Lung (tissue), 11 donors: ENCODE measurements at regions not wholly inside any gene's neighbourhood (a gene's known extent, or its start where the extent isn't known, plus 50 kb on each side); places are given as distances from the start of the nearest gene placed in this dataset.

ENCODE experiments used
- ATAC-seq: fragments of 200-7000 bp; cut with Tn5 transposase; one replicate; pipeline ENCODE4 v1.9.1; 2020; ENCODE audit warnings: moderate number of reproducible peaks; ENCODE audit not compliant: insufficient read depth, low FRiP score
- DNase-seq, 3 donors: peaks; one replicate each; pipeline ENCODE4 v3.0.0-alpha.2; 2013 to 2017
- H3K27ac ChIP-seq, 2 donors: one replicate each; pipeline ENCODE4 v1.5.1; 2013; ENCODE audit warnings: mild to moderate bottlenecking in 2 of 2, moderate library complexity in 2 of 2, control low read depth in 1 of 2, inconsistent platforms in 1 of 2, low read depth in 1 of 2, low read length in 1 of 2
- H3K27me3 ChIP-seq, 3 donors: one replicate each; pipeline ENCODE4 v1.5.1; 2013; ENCODE audit warnings: low read length in 2 of 3; ENCODE audit not compliant: control insufficient read depth in 3 of 3, insufficient read depth in 3 of 3
- H3K36me3 ChIP-seq, 4 donors: one replicate each; pipeline ENCODE4 v1.5.1; 2013; ENCODE audit warnings: low read length in 4 of 4, mild to moderate bottlenecking in 1 of 4, moderate library complexity in 1 of 4; ENCODE audit not compliant: control insufficient read depth in 4 of 4, insufficient read depth in 4 of 4
- H3K4me1 ChIP-seq, 5 donors: one replicate each; pipeline ENCODE4 v1.5.1; 2013; ENCODE audit warnings: low read length in 5 of 5, mild to moderate bottlenecking in 2 of 5, moderate library complexity in 1 of 5; ENCODE audit not compliant: control insufficient read depth in 5 of 5, insufficient read depth in 5 of 5
- H3K4me3 ChIP-seq: one replicate; pipeline ENCODE4 v1.5.1; 2013; ENCODE audit warnings: mild to moderate bottlenecking, control low read depth, moderate library complexity
- H3K9ac ChIP-seq, 2 donors: one replicate each; pipeline ENCODE4 v1.5.1; 2013; ENCODE audit warnings: low read length in 2 of 2, control low read depth in 1 of 2; ENCODE audit not compliant: insufficient read depth in 1 of 2
- H3K9me3 ChIP-seq, 4 donors: one replicate each; pipeline ENCODE4 v1.5.1; 2013; ENCODE audit warnings: low read length in 3 of 4, mild to moderate bottlenecking in 1 of 4, moderate library complexity in 1 of 4; ENCODE audit not compliant: control insufficient read depth in 4 of 4, insufficient read depth in 3 of 4
- WGBS, 2 donors: extraction: QIAGEN DNeasy Blood & Tissue Kit; methylation state at CpG; one replicate each; pipeline ENCODE4 v1.1.7; 2013; 5-methylcytosine and 5-hydroxymethylcytosine counted together
- TF ChIP-seq, protein P1 (sequence below): IDR thresholded peaks from 2 replicates; pipeline ENCODE4 v1.5.1; 2012; ENCODE audit warnings: mild to moderate bottlenecking; ENCODE audit errors: control extremely low read depth, extremely low read depth
- donor health status: control.
- donor health status: control.
- donor health status: Bipolar disorder and iron deficiency.
- donor health status: healthy.
- donor health status: DM: yes; HTN: yes; CAD: no.

DNA sequence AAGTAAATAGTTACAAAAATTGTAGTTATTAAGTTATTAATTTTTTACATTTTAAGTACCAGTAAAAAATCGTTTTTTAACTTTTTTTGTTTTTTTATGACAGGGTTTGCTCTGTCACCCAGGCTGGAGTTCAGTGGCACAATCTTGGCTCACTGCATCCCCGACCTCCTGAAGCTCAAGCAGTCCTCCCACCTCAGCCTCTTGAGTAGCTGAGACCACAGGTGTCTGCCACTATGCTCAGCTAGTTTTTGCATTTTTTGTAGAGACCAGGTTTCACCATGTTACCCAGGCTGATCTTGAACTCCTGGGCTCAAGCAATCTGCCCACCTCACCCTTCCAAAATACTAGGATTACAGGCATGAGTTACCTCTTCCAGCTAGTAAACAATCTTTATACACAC lies 477.9 kb upstream of the MIR17HG start:
- H3K27ac ChIP-seq, result no peak overlapping the region

DNA sequence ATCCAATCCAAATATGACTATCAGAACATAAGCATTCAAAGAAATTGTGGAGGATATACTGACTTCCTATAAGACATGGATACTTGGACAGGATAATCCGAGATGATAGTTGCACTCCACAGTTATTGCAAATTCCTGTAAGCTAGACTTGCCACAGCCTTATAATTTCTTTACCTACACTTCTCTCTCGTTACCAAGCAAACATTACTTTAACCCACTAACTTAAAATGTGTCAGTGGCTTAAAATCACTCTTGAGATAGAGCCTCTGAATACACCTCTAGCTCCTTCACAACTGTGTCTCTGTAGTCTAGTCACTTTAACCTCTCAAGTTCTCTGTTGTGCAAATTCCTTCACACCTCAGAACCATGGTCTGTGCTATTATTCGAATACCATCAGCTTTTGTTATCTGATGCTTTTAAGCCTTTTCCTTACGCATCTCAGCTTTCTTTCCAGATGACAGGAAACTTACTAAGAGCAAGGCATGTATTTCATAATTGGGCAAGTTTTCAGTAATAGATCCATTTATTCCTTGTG lies 474.9 kb upstream of the MIR17HG start:
- Histone ChIP-seq H3K27me3 (no peaks in the 10 kb centered on the region), H3K4me1 (peaks cover 0 to 3% (median 0%) of the 10 kb centered on the region in 5 donors), H3K9me3 (no peaks in the 10 kb centered on the region), H3K36me3 (no peaks in the 10 kb centered on the region), H3K9ac (no peak overlapping the region), H3K4me3 (no peak overlapping the region), H3K27ac (no peak overlapping the region)
- 75 to 78% methylated on average over 4 of the region's 4 CpGs for WGBS, 2 donors
- TF ChIP-seq, protein P1, sequence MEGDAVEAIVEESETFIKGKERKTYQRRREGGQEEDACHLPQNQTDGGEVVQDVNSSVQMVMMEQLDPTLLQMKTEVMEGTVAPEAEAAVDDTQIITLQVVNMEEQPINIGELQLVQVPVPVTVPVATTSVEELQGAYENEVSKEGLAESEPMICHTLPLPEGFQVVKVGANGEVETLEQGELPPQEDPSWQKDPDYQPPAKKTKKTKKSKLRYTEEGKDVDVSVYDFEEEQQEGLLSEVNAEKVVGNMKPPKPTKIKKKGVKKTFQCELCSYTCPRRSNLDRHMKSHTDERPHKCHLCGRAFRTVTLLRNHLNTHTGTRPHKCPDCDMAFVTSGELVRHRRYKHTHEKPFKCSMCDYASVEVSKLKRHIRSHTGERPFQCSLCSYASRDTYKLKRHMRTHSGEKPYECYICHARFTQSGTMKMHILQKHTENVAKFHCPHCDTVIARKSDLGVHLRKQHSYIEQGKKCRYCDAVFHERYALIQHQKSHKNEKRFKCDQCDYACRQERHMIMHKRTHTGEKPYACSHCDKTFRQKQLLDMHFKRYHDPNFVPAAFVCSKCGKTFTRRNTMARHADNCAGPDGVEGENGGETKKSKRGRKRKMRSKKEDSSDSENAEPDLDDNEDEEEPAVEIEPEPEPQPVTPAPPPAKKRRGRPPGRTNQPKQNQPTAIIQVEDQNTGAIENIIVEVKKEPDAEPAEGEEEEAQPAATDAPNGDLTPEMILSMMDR, result no peak
- no peak for DNase-seq
- no peak for ATAC-seq

More for the DNA sequence above, 477.9 kb upstream of the MIR17HG start:
- H3K4me3 ChIP-seq, result no peak overlapping the region
- ATAC-seq (no peak), DNase-seq (no peak)
- TF ChIP-seq, protein P1, result no peak
- H3K4me1 ChIP-seq, result peaks cover 0 to 6% (median 0%) of the 10 kb centered on the region in 5 donors
- H3K9ac ChIP-seq, result no peak overlapping the region
- WGBS, 2 donors, result 44 to 47% methylated on average over 2 of the region's 2 CpGs
- no peaks in the 10 kb centered on the region for H3K9me3 ChIP-seq
- H3K36me3 ChIP-seq, result no peaks in the 10 kb centered on the region
- no peaks in the 10 kb centered on the region for H3K27me3 ChIP-seq

DNA sequence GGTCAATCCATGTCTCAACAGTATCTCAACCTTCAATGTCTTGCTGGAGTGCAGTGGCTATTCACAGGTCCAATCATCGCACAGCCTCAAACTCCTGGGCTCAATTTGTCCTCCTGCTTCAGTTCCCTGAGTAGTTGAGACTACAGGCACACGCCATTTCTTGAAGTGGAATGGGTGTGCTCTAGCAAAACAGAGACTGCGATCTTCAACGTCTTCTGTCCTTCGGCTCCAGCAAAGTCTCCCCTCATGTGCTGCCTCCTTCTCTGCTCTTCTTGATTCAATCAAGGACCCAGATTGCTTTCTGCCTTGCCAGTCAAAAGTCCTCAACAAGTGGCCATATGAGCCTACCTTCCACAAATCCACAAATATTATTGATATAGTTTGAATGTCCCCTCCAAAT lies 466.7 kb upstream of the MIR17HG start:
- H3K4me1 ChIP-seq, result no peaks in the 10 kb centered on the region
- no peak overlapping the region for H3K4me3 ChIP-seq
- H3K27me3 ChIP-seq, result no peaks in the 10 kb centered on the region
- H3K9ac ChIP-seq, result no peak overlapping the region
- TF ChIP-seq, protein P1, result no peak
- ATAC-seq (no peak), DNase-seq (no peak)
- 95 to 97% methylated on average over 5 of the region's 5 CpGs for WGBS, 2 donors
- H3K9me3 ChIP-seq, result no peaks in the 10 kb centered on the region
- H3K36me3 ChIP-seq, result no peaks in the 10 kb centered on the region
- H3K27ac ChIP-seq, result no peak overlapping the region

DNA sequence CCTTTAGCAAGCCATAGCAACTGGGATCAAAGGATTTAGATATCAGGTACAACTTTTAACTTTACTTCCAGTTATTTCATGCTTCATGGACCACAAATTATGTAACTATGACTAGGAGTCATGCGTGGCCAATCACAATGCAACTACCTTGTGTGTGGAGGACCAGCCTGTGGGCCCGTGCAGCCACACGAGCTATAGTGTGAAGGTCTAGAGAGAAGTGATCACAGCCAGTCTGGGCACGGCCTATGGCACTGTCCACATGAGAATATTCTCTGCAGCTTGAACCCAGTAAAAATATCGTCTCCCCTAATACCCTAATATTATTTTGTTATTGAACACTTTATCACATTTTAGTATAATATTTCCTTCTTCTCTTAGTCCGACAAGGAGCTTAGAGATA lies 464.9 kb upstream of the MIR17HG start:
- Histone ChIP-seq H3K36me3 (no peaks in the 10 kb centered on the region), H3K9ac (no peak overlapping the region), H3K4me3 (no peak overlapping the region), H3K9me3 (no peaks in the 10 kb centered on the region), H3K4me1 (no peaks in the 10 kb centered on the region), H3K27ac (no peak overlapping the region), H3K27me3 (no peaks in the 10 kb centered on the region)
- 90 to 91% methylated on average over 6 of the region's 6 CpGs for WGBS, 2 donors
- TF ChIP-seq, protein P1, result no peak
- DNase-seq, result no peak
- ATAC-seq, result no peak
